ENCODE measurements at regions not wholly inside any gene's neighbourhood (a gene's known extent, or its start where the extent isn't known, plus 50 kb on each side); places are given as distances from the start of the nearest gene placed in this dataset.

DNA sequence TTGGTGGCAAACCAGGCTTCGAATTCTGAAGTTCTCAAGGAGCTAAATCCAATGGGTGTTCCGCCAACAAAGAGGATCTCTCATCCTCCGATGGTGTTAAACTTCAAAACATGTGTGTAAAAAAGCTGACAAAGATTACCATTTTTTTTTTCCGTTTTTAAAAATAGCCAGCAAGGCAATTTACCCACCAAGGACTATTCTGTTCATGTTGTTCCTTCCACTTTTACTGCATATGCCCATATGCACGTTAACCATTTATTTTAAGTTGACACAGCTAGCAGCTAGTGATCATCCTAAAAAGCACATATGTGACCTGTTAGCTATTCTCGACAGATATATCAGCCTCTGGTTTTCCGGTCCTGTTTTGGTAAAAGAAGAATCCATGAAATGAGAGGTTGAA lies 326.7 kb downstream of the PLK2 start:
- TF ChIP-seq, protein P1, sequence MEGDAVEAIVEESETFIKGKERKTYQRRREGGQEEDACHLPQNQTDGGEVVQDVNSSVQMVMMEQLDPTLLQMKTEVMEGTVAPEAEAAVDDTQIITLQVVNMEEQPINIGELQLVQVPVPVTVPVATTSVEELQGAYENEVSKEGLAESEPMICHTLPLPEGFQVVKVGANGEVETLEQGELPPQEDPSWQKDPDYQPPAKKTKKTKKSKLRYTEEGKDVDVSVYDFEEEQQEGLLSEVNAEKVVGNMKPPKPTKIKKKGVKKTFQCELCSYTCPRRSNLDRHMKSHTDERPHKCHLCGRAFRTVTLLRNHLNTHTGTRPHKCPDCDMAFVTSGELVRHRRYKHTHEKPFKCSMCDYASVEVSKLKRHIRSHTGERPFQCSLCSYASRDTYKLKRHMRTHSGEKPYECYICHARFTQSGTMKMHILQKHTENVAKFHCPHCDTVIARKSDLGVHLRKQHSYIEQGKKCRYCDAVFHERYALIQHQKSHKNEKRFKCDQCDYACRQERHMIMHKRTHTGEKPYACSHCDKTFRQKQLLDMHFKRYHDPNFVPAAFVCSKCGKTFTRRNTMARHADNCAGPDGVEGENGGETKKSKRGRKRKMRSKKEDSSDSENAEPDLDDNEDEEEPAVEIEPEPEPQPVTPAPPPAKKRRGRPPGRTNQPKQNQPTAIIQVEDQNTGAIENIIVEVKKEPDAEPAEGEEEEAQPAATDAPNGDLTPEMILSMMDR (conservative IDR thresholded peaks at IDR 0.05 in 1 of 2, IDR thresholded peaks at IDR 0.05 in 1 of 2; ENCODE audit: extremely low read depth in 1 of 2, insufficient read depth in 1 of 2, low read depth in 1 of 2, low read length in 2 of 2): no peak
- TF ChIP-seq EZH2 (IDR thresholded peaks at IDR 0.05; ENCODE audit: borderline replicate concordance, low read length): no peak
